ENCODE measurements at regions not wholly inside any gene's neighbourhood (a gene's known extent, or its start where the extent isn't known, plus 50 kb on each side); places are given as distances from the start of the nearest gene placed in this dataset.

GRCh38 chr4:108327642-108328382, 159.1 kb upstream of the LEF1 start:
- no peak for DNase-seq (ENCODE audit: low read depth)
- no peak for TF ChIP-seq CTCF (conservative IDR thresholded peaks at IDR 0.05; ENCODE audit: low read length)
- H3K4me3 ChIP-seq (ENCODE audit: low read length), result no peak overlapping the region

- no peak for DNase-seq (ENCODE audit: low read depth)
- no peak for TF ChIP-seq CTCF (conservative IDR thresholded peaks at IDR 0.05; ENCODE audit: low read length)
- H3K4me3 ChIP-seq (ENCODE audit: low read length), result no peak overlapping the region
Measured at GRCh38 chr4:108325561-108325960, 156.8 kb upstream of the LEF1 start.

- DNase-seq (ENCODE audit: low read depth), result no peak
- H3K4me3 ChIP-seq (ENCODE audit: low read length), result no peak overlapping the region
- TF ChIP-seq CTCF (conservative IDR thresholded peaks at IDR 0.05; ENCODE audit: low read length), result no peak
Measured at GRCh38 chr4:108324450-108324849, 155.7 kb upstream of the LEF1 start.

- H3K4me3 ChIP-seq (ENCODE audit: low read length), result no peak overlapping the region
- no peak for TF ChIP-seq CTCF (conservative IDR thresholded peaks at IDR 0.05; ENCODE audit: low read length)
- no peak for DNase-seq (ENCODE audit: low read depth)
Measured at GRCh38 chr4:108322497-108322896, 153.8 kb upstream of the LEF1 start.

- TF ChIP-seq CTCF (conservative IDR thresholded peaks at IDR 0.05; ENCODE audit: low read length), result no peak
- H3K4me3 ChIP-seq (ENCODE audit: low read length), result no peak overlapping the region
- DNase-seq (ENCODE audit: low read depth), result no peak
Measured at GRCh38 chr4:108320061-108320460, 151.3 kb upstream of the LEF1 start.

- no peak for DNase-seq (ENCODE audit: low read depth)
- no peak for TF ChIP-seq CTCF (conservative IDR thresholded peaks at IDR 0.05; ENCODE audit: low read length)
- H3K4me3 ChIP-seq (ENCODE audit: low read length), result no peak overlapping the region
Measured at GRCh38 chr4:108317377-108317776, 148.6 kb upstream of the LEF1 start.

- TF ChIP-seq CTCF (conservative IDR thresholded peaks at IDR 0.05; ENCODE audit: low read length), result no peak
- DNase-seq (ENCODE audit: low read depth), result no peak
- no peak overlapping the region for H3K4me3 ChIP-seq (ENCODE audit: low read length)
Measured at GRCh38 chr4:108315694-108316093, 147.0 kb upstream of the LEF1 start.

Data from AG10803 (cell line).